ENCODE measurements at regions not wholly inside any gene's neighbourhood (a gene's known extent, or its start where the extent isn't known, plus 50 kb on each side); places are given as distances from the start of the nearest gene placed in this dataset.

DNA sequence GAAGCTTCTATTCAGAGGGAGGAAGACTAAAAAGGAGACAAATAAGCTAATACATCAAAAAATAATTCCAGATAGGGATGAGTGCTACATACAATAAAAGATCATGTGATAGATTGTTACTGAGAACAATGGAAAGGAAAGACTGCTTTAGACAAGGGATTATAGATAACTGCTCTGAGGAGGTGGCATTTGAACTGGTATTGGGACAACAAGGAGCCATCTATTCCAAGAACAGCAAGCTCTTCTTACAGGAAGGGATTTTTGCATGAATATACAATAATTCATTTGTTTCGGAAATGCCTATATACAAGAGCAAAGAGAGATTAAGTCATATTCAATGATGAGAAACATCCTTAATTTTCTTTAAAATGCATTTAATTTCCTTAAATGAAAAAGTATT is 540.5 kb upstream of the KLF12 start (continued):
- TF ChIP-seq ETV6 (conservative IDR thresholded peaks at IDR 0.05 in 1 of 2, IDR thresholded peaks at IDR 0.05 in 1 of 2; ENCODE audit: borderline replicate concordance in 1 of 2, low read depth in 1 of 2): no peak
- no peak for TF ChIP-seq NR2C1 (IDR thresholded peaks at IDR 0.05)
- no peak for TF ChIP-seq LARP7 (IDR thresholded peaks at IDR 0.05)
- TF ChIP-seq BRCA1 (IDR thresholded peaks at IDR 0.05; ENCODE audit: low read depth, low read length): no peak
- no peak for TF ChIP-seq TCF3 (IDR thresholded peaks at IDR 0.05; ENCODE audit: borderline replicate concordance, insufficient read depth, low read depth, low read length)
- no peak for TF ChIP-seq BCL3 (IDR thresholded peaks at IDR 0.05; ENCODE audit: borderline replicate concordance, insufficient read depth, low read depth, low read length, poor library complexity, severe bottlenecking)
- no peak for TF ChIP-seq CREM (IDR thresholded peaks at IDR 0.05; ENCODE audit: low read depth)

DNA sequence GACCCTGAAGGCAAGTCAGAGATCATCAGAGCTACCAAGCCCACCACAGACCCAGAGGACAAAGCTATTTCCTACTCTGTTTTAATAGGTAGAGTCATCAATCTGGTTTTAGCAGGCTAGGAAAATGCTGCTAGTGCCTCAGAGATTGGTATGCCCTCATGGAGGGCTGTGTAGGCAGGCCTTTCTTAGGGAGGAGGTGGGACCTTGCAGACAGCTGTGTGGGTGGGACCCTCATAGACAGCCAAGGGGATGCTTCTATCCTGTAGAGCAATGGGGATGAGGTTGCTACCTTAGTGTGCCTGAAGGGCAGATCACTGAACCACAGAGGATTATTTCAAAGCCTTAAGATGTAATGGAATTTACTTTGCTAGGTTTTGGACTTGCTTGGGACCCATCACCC is 534.9 kb upstream of the KLF12 start:
- Histone ChIP-seq H3K27ac (ENCODE audit: control insufficient read depth, insufficient read depth) (no peak overlapping the region), H3K9me3 (replicated peaks; ENCODE audit: control insufficient read depth, insufficient read depth, low read length) (no peaks in the 10 kb centered on the region), H2AFZ (ENCODE audit: control insufficient read depth, low read depth, low read length) (no peak overlapping the region), H3K4me3 (no peak overlapping the region), H4K20me1 (ENCODE audit: control insufficient read depth, insufficient read depth) (no peaks in the 10 kb centered on the region), H3K4me2 (ENCODE audit: control insufficient read depth, insufficient read depth) (no peak overlapping the region), H3K4me1 (ENCODE audit: control insufficient read depth, insufficient read depth, low read length) (no peaks in the 10 kb centered on the region), H3K9ac (ENCODE audit: control insufficient read depth, insufficient read depth, low read length) (no peak overlapping the region), H3K27me3 (replicated peaks in 1 of 2; ENCODE audit: control insufficient read depth in 2 of 2, insufficient read depth in 2 of 2, low read length in 1 of 2) (no peaks in the 10 kb centered on the region), H3K36me3 (ENCODE audit: control insufficient read depth in 2 of 2, insufficient read depth in 2 of 2, low read length in 1 of 2) (no peaks in the 10 kb centered on the region), H3K79me2 (ENCODE audit: control insufficient read depth, insufficient read depth, low read length) (no peaks in the 10 kb centered on the region)
- ChIA-PET POLR2A (no interaction called here), SMC1A (ENCODE audit: uncharacterized antibody, unreplicated experiment) (interaction anchor here (0.5 kb wide), 1 partner anchor 197 kb away, joined by 3 read pairs; no protein-coding TSS in a partner anchor), RAD21 (ENCODE audit: unreplicated experiment) (no interaction called here), CTCF (no interaction called here)
- FAIRE-seq: no peak
- no TSS peak for BruUV-seq (replicated peaks)
- in situ Hi-C loops (cut with MboI) (no loop called here), intact Hi-C loops (cut with micrococcal nuclease; ENCODE audit: unreplicated experiment) (no loop called here)
- ATAC-seq: no peak
- TF ChIP-seq USF1 (IDR thresholded peaks at IDR 0.05; ENCODE audit: borderline replicate concordance, extremely low read length, insufficient read depth, low read depth, low read length) (no peak), MEF2A (IDR thresholded peaks at IDR 0.05; ENCODE audit: insufficient read depth, low read depth, low read length) (no peak)
- DNase-seq (ENCODE audit: low read depth, low spot score): no peak
